Endothelial cell of umbilical vein (primary cell): ENCODE measurements at regions not wholly inside any gene's neighbourhood (a gene's known extent, or its start where the extent isn't known, plus 50 kb on each side); places are given as distances from the start of the nearest gene placed in this dataset.

Experiments
- BruUV-seq: library from RNA; stranded (reverse); fragments of 400-500 nt; replicated peaks from 2 replicates; lab custom pipeline; 2021; lab: Mats Ljungman, UMichigan
- CTCF ChIA-PET: fragments of 300-600, 350-600 bp; sonication (Branson Sonifier 250); formaldehyde crosslinking; loops from one replicate; lab custom pipeline; 2021; ENCODE audit warnings: antibody characterized with exemption, inconsistent platforms; lab: Charles Lee
- POLR2A ChIA-PET: fragments of 300-600, 350-600 bp; sonication (Branson Sonifier 250); formaldehyde crosslinking; loops from one replicate; lab custom pipeline; 2021; ENCODE audit warnings: antibody characterized with exemption, inconsistent platforms; lab: Charles Lee
- DNase-seq: peaks from one replicate; pipeline ENCODE4 v3.0.0-alpha.2; 2011; ENCODE audit warnings: low read depth, low spot score
- FAIRE-seq: peaks from 2 replicates; lab custom pipeline; 2011; peaks lifted over from hg19 to GRCh38; lab: Jason Lieb, UNC
- H2AFZ ChIP-seq: 2 replicates; pipeline ENCODE4 v1.6.0; 2012; ENCODE audit warnings: low read depth, low read length, control low read depth, inconsistent platforms
- H3K27ac ChIP-seq: 2 replicates; pipeline ENCODE4 v1.5.1; 2011; ENCODE audit warnings: low read depth, mild to moderate bottlenecking, control low read depth, low read length, moderate library complexity; ENCODE audit not compliant: insufficient read depth
- H3K27me3 ChIP-seq, 2 experiments: 2 replicates each; pipeline versions ENCODE4 v1.6.0 to v1.6.1; 2011; ENCODE audit warnings: low read length in 2 of 2, mixed read lengths in 1 of 2; ENCODE audit not compliant: control insufficient read depth in 2 of 2, insufficient read depth in 2 of 2
- H3K36me3 ChIP-seq, 2 experiments: 2 replicates in 1 of 2; 3 replicates in 1 of 2; pipeline ENCODE4 v1.5.1; 2011; ENCODE audit warnings: low read length in 2 of 2, mild to moderate bottlenecking in 1 of 2, moderate library complexity in 1 of 2; ENCODE audit not compliant: control insufficient read depth in 2 of 2, insufficient read depth in 2 of 2; ENCODE audit errors: extremely low read depth in 1 of 2
- H3K4me1 ChIP-seq: 3 replicates; pipeline ENCODE4 v1.5.1; 2011; ENCODE audit warnings: mild to moderate bottlenecking, low read length; ENCODE audit not compliant: control insufficient read depth, insufficient read depth; ENCODE audit errors: extremely low read depth
- H3K4me2 ChIP-seq: 2 replicates; pipeline ENCODE4 v1.6.1; 2011; ENCODE audit warnings: low read length, control low read depth, mixed read lengths; ENCODE audit not compliant: insufficient read depth
- H3K4me3 ChIP-seq, 3 experiments: fragments of 200-600 bp in 1 of 3; sonication (generic), shearing (Covaris generic) in 1 of 3; replicated peaks in 1 of 3; 2 replicates each; pipeline ENCODE4 v1.5.1; 2011 to 2016; ENCODE audit warnings: control low read depth in 3 of 3, low read length in 3 of 3, mild to moderate bottlenecking in 2 of 3, inconsistent platforms in 1 of 3, low read depth in 1 of 3, moderate library complexity in 1 of 3; ENCODE audit not compliant: insufficient read depth in 1 of 3
- H3K79me2 ChIP-seq: 2 replicates; pipeline ENCODE4 v1.6.0; 2012; ENCODE audit warnings: low read length, inconsistent platforms; ENCODE audit not compliant: control insufficient read depth, insufficient read depth
- H3K9ac ChIP-seq: replicated peaks from 2 replicates; pipeline ENCODE3; 2011; ENCODE audit warnings: low read length, control low read depth; ENCODE audit not compliant: insufficient read depth; ENCODE audit errors: extremely low read depth
- H3K9me1 ChIP-seq: replicated peaks from 3 replicates; pipeline ENCODE4 v1.6.0; 2011; ENCODE audit warnings: mild to moderate bottlenecking, low read length; ENCODE audit not compliant: control insufficient read depth, insufficient read depth; ENCODE audit errors: extremely low read depth
- H3K9me3 ChIP-seq: replicated peaks from 2 replicates; pipeline ENCODE4 v1.5.1; 2012; ENCODE audit warnings: low read length, inconsistent platforms; ENCODE audit not compliant: control insufficient read depth, insufficient read depth
- H4K20me1 ChIP-seq: replicated peaks from 2 replicates; pipeline ENCODE3; 2011; ENCODE audit warnings: mild to moderate bottlenecking, low read length; ENCODE audit not compliant: control insufficient read depth, insufficient read depth; ENCODE audit errors: extremely low read depth
- CTCF ChIP-seq, 2 donors: IDR thresholded peaks; 1 replicate in 1 of 2; 2 replicates in 1 of 2; pipeline ENCODE4 v1.5.1; 2011; ENCODE audit warnings: low read length in 2 of 2, mild to moderate bottlenecking in 2 of 2, moderate library complexity in 2 of 2, control low read depth in 1 of 2, inconsistent platforms in 1 of 2, low read depth in 1 of 2; ENCODE audit not compliant: insufficient read depth in 1 of 2; ENCODE audit errors: extremely low read depth in 1 of 2
- EZH2 ChIP-seq: IDR thresholded peaks from 2 replicates; pipeline ENCODE4 v1.6.1; 2012; ENCODE audit warnings: borderline replicate concordance, low read depth, mild to moderate bottlenecking, moderate library complexity, low read length, inconsistent platforms; ENCODE audit not compliant: severe bottlenecking
- FOS ChIP-seq: IDR thresholded peaks from 2 replicates; pipeline ENCODE4 v1.6.1; 2011; ENCODE audit warnings: mild to moderate bottlenecking, low read length, moderate library complexity, borderline replicate concordance; ENCODE audit not compliant: insufficient read depth
- GATA2 ChIP-seq: IDR thresholded peaks from 2 replicates; pipeline ENCODE4 v1.7.0; 2011; ENCODE audit warnings: low read depth, mild to moderate bottlenecking, moderate library complexity, mixed read lengths, low read length; ENCODE audit not compliant: insufficient read length, insufficient read depth
- JUN ChIP-seq: IDR thresholded peaks from 2 replicates; pipeline ENCODE4 v1.6.1; 2011; ENCODE audit warnings: borderline replicate concordance, low read depth; ENCODE audit not compliant: insufficient read length, insufficient read depth
- MYC ChIP-seq: IDR thresholded peaks from one replicate; pipeline ENCODE4 v1.6.1; 2011; ENCODE audit warnings: mild to moderate bottlenecking, low read depth, low read length
- POLR2A ChIP-seq: IDR thresholded peaks from 2 replicates; pipeline ENCODE4 v1.6.1; 2012; ENCODE audit warnings: low read depth, mild to moderate bottlenecking, control low read depth, low read length
- POLR2AphosphoS5 ChIP-seq: IDR thresholded peaks from 2 replicates; pipeline ENCODE4 v1.6.1; 2012; ENCODE audit warnings: low read depth, mild to moderate bottlenecking, control low read depth, low read length, moderate library complexity; ENCODE audit not compliant: insufficient read depth
- dilution Hi-C: fragments of 300-500 bp; cut with MboI; formaldehyde crosslinking; loops from one replicate; pipeline ENCODE4 v1.15.0; 2019; ENCODE audit warnings: low sequenced_read_pairs; ENCODE audit not compliant: extremely low pct_ligation_motif_present
- intact Hi-C: fragments of 100-400 bp; cut with micrococcal nuclease; formaldehyde crosslinking; loops from one replicate; pipeline ENCODE4 v1.10.0; 2022
- TF ChIP-seq, protein P1 (sequence below): IDR thresholded peaks from 2 replicates; pipeline ENCODE4 v1.6.1; 2011; ENCODE audit not compliant: insufficient read depth, insufficient read length

DNA sequence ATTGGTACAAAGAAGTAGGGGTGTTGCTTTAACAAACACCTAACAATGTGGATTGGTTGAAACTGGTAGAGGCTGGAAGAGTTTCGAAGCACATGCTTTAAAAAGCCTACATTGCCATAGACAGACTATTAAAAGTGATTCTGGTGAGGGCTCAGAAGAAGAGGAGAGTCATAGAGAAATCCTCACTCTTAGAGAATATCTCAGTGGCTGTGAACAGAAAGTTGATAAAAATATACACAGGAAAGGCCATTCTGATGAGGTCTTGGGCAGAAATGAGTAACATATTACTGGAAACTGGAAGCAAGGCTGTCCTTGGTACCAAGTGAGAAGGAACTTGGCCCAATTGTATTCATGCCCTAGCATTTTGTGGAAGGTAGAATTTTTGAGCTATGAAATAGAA is 173.7 kb upstream of the CRBN start:
- dilution Hi-C loops, result no loop called here
- Histone ChIP-seq H3K27me3 (no peaks in the 10 kb centered on the region), H4K20me1 (no peaks in the 10 kb centered on the region), H3K9me1 (no peaks in the 10 kb centered on the region), H3K27ac (no peak overlapping the region), H3K79me2 (no peaks in the 10 kb centered on the region), H3K9ac (no peak overlapping the region), H3K36me3 (no peaks in the 10 kb centered on the region), H3K9me3 (peaks cover 3% of the 10 kb centered on the region), H3K4me2 (no peak overlapping the region), H2AFZ (no peak overlapping the region), H3K4me1 (no peaks in the 10 kb centered on the region), H3K4me3 (no peak overlapping the region)
- BruUV-seq, result no TSS peak
- FAIRE-seq, result no peak
- ChIA-PET POLR2A (no interaction called here), CTCF (no interaction called here)
- intact Hi-C loops, result no loop called here
- no peak for DNase-seq
- no peak for TF ChIP-seq POLR2A
- TF ChIP-seq EZH2, result no peak
- no peak for TF ChIP-seq GATA2
- no peak for TF ChIP-seq JUN

DNA sequence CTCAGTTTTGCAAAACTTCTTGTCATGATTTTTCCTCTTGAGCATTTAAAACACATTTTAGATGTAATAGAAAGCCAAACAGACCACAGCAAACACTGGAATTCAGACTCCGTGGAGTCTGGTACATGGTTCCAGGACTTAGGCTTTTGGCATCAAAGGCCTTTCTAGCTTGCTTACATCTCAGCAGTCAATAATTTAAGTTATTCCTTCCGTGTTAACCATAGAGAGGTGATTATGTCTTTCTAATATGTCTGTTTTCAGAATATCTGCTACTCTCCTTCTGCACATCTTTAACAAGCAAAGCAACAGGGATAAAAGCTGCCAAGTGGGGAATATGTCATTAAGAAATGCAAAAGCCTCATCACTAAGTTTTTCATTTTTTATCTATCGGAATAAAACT is 171.7 kb upstream of the CRBN start:
- no TSS peak for BruUV-seq

More for the DNA sequence above, 171.7 kb upstream of the CRBN start:
- Histone ChIP-seq H3K27ac (no peak overlapping the region), H3K4me3 (no peak overlapping the region), H3K9me1 (no peaks in the 10 kb centered on the region), H4K20me1 (no peaks in the 10 kb centered on the region), H2AFZ (no peak overlapping the region), H3K79me2 (no peaks in the 10 kb centered on the region), H3K9me3 (no peaks in the 10 kb centered on the region), H3K4me2 (no peak overlapping the region), H3K36me3 (no peaks in the 10 kb centered on the region), H3K27me3 (no peaks in the 10 kb centered on the region), H3K9ac (no peak overlapping the region), H3K4me1 (no peaks in the 10 kb centered on the region)
- no peak for TF ChIP-seq GATA2
- TF ChIP-seq, protein P1, sequence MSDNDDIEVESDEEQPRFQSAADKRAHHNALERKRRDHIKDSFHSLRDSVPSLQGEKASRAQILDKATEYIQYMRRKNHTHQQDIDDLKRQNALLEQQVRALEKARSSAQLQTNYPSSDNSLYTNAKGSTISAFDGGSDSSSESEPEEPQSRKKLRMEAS, result no peak
- no peak for TF ChIP-seq MYC
- TF ChIP-seq POLR2A, result no peak
- TF ChIP-seq POLR2AphosphoS5, result no peak
- no peak for TF ChIP-seq EZH2
- no peak for TF ChIP-seq CTCF (IDR thresholded peaks at IDR 0.05; ENCODE audit: extremely low read depth in 1 of 2, insufficient read depth in 1 of 2, low read depth in 1 of 2, low read length in 2 of 2)
- TF ChIP-seq JUN, result no peak
- TF ChIP-seq FOS, result no peak
- FAIRE-seq, result no peak
- dilution Hi-C loops, result no loop called here
- POLR2A ChIA-PET, result no interaction called here
- DNase-seq, result no peak
- intact Hi-C loops, result no loop called here
- CTCF ChIA-PET, result interaction anchor here (0.6 kb wide), 1 partner anchor 12 kb away, joined by 3 read pairs; no protein-coding TSS in a partner anchor
